ENCODE measurements at regions not wholly inside any gene's neighbourhood (a gene's known extent, or its start where the extent isn't known, plus 50 kb on each side); places are given as distances from the start of the nearest gene placed in this dataset.

DNA sequence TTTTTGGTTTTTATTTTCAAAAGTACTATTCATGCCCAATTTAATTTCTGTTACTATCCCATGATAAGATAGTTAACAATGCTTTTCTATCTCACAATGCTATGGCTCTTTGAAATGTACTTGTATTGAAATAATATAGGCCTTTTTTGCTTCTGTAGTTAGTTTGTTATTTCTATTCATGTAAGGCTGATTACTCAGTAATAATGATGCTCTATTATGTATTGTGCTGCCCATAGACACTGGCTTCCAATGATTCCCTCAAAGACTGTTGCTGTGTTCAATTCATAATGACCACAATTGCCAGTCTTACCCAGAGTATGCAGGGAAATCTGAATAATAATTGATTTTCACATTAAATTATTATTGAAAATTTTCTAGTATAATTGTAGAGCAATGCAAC lies 155.5 kb upstream of the POT1 start:
- no peak for ATAC-seq
- TF ChIP-seq PHF8 (IDR thresholded peaks at IDR 0.05; ENCODE audit: borderline replicate concordance, low read depth) (no peak), ZSCAN20 (CRISPR knock-in tag; IDR thresholded peaks at IDR 0.05) (no peak), NPAS2 (CRISPR knock-in tag; IDR thresholded peaks at IDR 0.05; ENCODE audit: borderline replicate concordance) (no peak), FOSB (CRISPR knock-in tag; IDR thresholded peaks at IDR 0.05) (no peak), EP300 (IDR thresholded peaks at IDR 0.05) (no peak), FOXS1 (CRISPR knock-in tag; IDR thresholded peaks at IDR 0.05) (no peak), HOXA7 (CRISPR knock-in tag; IDR thresholded peaks at IDR 0.05) (no peak), CBX8 (IDR thresholded peaks at IDR 0.05) (no peak), JUN (IDR thresholded peaks at IDR 0.05) (no peak), HOXB13 (CRISPR knock-in tag; IDR thresholded peaks at IDR 0.05; ENCODE audit: low read depth) (no peak)
- TF ChIP-seq, protein P1, sequence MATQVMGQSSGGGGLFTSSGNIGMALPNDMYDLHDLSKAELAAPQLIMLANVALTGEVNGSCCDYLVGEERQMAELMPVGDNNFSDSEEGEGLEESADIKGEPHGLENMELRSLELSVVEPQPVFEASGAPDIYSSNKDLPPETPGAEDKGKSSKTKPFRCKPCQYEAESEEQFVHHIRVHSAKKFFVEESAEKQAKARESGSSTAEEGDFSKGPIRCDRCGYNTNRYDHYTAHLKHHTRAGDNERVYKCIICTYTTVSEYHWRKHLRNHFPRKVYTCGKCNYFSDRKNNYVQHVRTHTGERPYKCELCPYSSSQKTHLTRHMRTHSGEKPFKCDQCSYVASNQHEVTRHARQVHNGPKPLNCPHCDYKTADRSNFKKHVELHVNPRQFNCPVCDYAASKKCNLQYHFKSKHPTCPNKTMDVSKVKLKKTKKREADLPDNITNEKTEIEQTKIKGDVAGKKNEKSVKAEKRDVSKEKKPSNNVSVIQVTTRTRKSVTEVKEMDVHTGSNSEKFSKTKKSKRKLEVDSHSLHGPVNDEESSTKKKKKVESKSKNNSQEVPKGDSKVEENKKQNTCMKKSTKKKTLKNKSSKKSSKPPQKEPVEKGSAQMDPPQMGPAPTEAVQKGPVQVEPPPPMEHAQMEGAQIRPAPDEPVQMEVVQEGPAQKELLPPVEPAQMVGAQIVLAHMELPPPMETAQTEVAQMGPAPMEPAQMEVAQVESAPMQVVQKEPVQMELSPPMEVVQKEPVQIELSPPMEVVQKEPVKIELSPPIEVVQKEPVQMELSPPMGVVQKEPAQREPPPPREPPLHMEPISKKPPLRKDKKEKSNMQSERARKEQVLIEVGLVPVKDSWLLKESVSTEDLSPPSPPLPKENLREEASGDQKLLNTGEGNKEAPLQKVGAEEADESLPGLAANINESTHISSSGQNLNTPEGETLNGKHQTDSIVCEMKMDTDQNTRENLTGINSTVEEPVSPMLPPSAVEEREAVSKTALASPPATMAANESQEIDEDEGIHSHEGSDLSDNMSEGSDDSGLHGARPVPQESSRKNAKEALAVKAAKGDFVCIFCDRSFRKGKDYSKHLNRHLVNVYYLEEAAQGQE (IDR thresholded peaks at IDR 0.05), result no peak
- TF ChIP-seq, protein P2, sequence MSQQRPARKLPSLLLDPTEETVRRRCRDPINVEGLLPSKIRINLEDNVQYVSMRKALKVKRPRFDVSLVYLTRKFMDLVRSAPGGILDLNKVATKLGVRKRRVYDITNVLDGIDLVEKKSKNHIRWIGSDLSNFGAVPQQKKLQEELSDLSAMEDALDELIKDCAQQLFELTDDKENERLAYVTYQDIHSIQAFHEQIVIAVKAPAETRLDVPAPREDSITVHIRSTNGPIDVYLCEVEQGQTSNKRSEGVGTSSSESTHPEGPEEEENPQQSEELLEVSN (IDR thresholded peaks at IDR 0.05; ENCODE audit: borderline replicate concordance, low read depth), result no peak
- H3K4me3 ChIP-seq, result no peak overlapping the region
- H3K4me2 ChIP-seq, result no peak overlapping the region
- no peak for FAIRE-seq
- ChIA-PET CTCF (no interaction called here), POLR2A (no interaction called here)
- DNase-seq (ENCODE audit: low read depth in 1 of 2, low spot score in 1 of 2), result no peak
- no peaks in the 10 kb centered on the region for H3K9me3 ChIP-seq
- no peak overlapping the region for H3K27ac ChIP-seq
- no peaks in the 10 kb centered on the region for H3K4me1 ChIP-seq

DNA sequence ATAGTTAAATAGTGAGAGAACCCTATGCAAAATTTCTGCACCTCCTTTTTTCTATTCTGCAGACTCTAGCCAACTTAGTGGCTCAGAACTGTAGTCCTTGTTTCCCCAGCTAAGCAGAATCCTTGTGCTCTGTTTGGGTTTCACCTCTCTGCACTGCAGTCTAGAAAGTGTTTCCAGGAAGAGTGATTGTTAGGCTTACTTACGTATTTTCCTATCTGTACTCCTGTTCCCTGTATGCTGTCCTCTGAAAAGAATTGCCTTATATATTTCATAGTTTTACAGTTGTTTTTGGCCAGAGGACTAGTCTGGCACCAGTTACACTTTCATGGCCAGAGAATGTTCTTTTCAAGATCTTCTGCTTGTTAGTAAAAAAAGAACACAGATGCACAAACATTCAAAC lies 154.6 kb upstream of the POT1 start:
- ATAC-seq (no peak), DNase-seq (ENCODE audit: low read depth in 1 of 2, low spot score in 1 of 2) (no peak), FAIRE-seq (no peak)
- whole genome bisulfite sequencing (ENCODE audit: missing lambda C conversion rate), result 52% methylated on average over 1 of the region's 1 CpG
- Histone ChIP-seq H3K4me2 (no peak overlapping the region), H3K4me3 (no peak overlapping the region), H3K27ac (no peak overlapping the region), H3K9me3 (no peaks in the 10 kb centered on the region), H3K4me1 (no peaks in the 10 kb centered on the region)
- ChIA-PET CTCF (no interaction called here), POLR2A (no interaction called here)
- TF ChIP-seq, protein P3, sequence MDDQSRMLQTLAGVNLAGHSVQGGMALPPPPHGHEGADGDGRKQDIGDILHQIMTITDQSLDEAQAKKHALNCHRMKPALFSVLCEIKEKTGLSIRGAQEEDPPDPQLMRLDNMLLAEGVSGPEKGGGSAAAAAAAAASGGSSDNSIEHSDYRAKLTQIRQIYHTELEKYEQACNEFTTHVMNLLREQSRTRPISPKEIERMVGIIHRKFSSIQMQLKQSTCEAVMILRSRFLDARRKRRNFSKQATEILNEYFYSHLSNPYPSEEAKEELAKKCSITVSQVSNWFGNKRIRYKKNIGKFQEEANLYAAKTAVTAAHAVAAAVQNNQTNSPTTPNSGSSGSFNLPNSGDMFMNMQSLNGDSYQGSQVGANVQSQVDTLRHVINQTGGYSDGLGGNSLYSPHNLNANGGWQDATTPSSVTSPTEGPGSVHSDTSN (IDR thresholded peaks at IDR 0.05), result no peak
- TF ChIP-seq CHD2 (IDR thresholded peaks at IDR 0.05; ENCODE audit: low read length, partially characterized antibody) (no peak), HOXA7 (CRISPR knock-in tag; IDR thresholded peaks at IDR 0.05) (no peak), NR3C1 (IDR thresholded peaks at IDR 0.05) (no peak), CBX2 (IDR thresholded peaks at IDR 0.05; ENCODE audit: borderline replicate concordance, low read depth) (no peak), ZC3H11A (IDR thresholded peaks at IDR 0.05) (no peak), MYC (IDR thresholded peaks at IDR 0.05; ENCODE audit: borderline replicate concordance, low read length) (no peak), ZFP36 (IDR thresholded peaks at IDR 0.05; ENCODE audit: borderline replicate concordance, partially characterized antibody) (no peak), GATA3 (IDR thresholded peaks at IDR 0.05; ENCODE audit: borderline replicate concordance) (no peak), FOSB (CRISPR knock-in tag; IDR thresholded peaks at IDR 0.05) (no peak), KDM1A (IDR thresholded peaks at IDR 0.05; ENCODE audit: low read depth) (no peak), SMC3 (IDR thresholded peaks at IDR 0.05) (no peak)
- TF ChIP-seq, protein P4, sequence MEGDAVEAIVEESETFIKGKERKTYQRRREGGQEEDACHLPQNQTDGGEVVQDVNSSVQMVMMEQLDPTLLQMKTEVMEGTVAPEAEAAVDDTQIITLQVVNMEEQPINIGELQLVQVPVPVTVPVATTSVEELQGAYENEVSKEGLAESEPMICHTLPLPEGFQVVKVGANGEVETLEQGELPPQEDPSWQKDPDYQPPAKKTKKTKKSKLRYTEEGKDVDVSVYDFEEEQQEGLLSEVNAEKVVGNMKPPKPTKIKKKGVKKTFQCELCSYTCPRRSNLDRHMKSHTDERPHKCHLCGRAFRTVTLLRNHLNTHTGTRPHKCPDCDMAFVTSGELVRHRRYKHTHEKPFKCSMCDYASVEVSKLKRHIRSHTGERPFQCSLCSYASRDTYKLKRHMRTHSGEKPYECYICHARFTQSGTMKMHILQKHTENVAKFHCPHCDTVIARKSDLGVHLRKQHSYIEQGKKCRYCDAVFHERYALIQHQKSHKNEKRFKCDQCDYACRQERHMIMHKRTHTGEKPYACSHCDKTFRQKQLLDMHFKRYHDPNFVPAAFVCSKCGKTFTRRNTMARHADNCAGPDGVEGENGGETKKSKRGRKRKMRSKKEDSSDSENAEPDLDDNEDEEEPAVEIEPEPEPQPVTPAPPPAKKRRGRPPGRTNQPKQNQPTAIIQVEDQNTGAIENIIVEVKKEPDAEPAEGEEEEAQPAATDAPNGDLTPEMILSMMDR (IDR thresholded peaks at IDR 0.05), result no peak
